ENCODE measurements at regions not wholly inside any gene's neighbourhood (a gene's known extent, or its start where the extent isn't known, plus 50 kb on each side); places are given as distances from the start of the nearest gene placed in this dataset.

GRCh38 chr10:10508211-10508610, 509.5 kb upstream of the CELF2 start:
- 79% methylated on average over 3 of the region's 3 CpGs for WGBS, 2 donors
- DNase-seq = no peak
- Histone ChIP-seq H3K4me1 (no peaks in the 10 kb centered on the region), H3K36me3 (no peaks in the 10 kb centered on the region), H3K4me3 (no peak overlapping the region), H3K27me3 (no peaks in the 10 kb centered on the region), H3K27ac (no peak overlapping the region), H3K9me3 (no peaks in the 10 kb centered on the region)
- intact Hi-C loops (cut with DNase I) = no loop called here
- no peak for TF ChIP-seq POLR2AphosphoS5 (IDR thresholded peaks at IDR 0.05)
- TF ChIP-seq POLR2A (IDR thresholded peaks at IDR 0.05) = no peak
- TF ChIP-seq CTCF (IDR thresholded peaks at IDR 0.05) = no peak
- no peak for TF ChIP-seq EP300 (IDR thresholded peaks at IDR 0.05)

GRCh38 chr10:10510179-10510578, 507.5 kb upstream of the CELF2 start:
- intact Hi-C loops (cut with DNase I) = no loop called here
- Histone ChIP-seq H3K4me1 (no peaks in the 10 kb centered on the region), H3K4me3 (no peak overlapping the region), H3K36me3 (no peaks in the 10 kb centered on the region), H3K27me3 (no peaks in the 10 kb centered on the region), H3K9me3 (no peaks in the 10 kb centered on the region), H3K27ac (no peak overlapping the region)
- no peak for TF ChIP-seq POLR2AphosphoS5 (IDR thresholded peaks at IDR 0.05)
- 94 to 97% methylated on average over 3 of the region's 3 CpGs for WGBS, 2 donors
- no peak for DNase-seq

GRCh38 chr10:10513067-10513466, 504.6 kb upstream of the CELF2 start:
- no peak for TF ChIP-seq POLR2A (IDR thresholded peaks at IDR 0.05)
- TF ChIP-seq EP300 (IDR thresholded peaks at IDR 0.05) = no peak
- TF ChIP-seq CTCF (IDR thresholded peaks at IDR 0.05) = no peak
- TF ChIP-seq POLR2AphosphoS5 (IDR thresholded peaks at IDR 0.05) = no peak

GRCh38 chr10:10513898-10514297, 503.8 kb upstream of the CELF2 start:
- 88 to 94% methylated on average over 4 of the region's 4 CpGs for WGBS, 2 donors
- Histone ChIP-seq H3K9me3 (no peaks in the 10 kb centered on the region), H3K4me1 (no peaks in the 10 kb centered on the region), H3K27me3 (no peaks in the 10 kb centered on the region), H3K27ac (no peak overlapping the region), H3K4me3 (no peak overlapping the region), H3K36me3 (no peaks in the 10 kb centered on the region)
- TF ChIP-seq EP300 (IDR thresholded peaks at IDR 0.05) = no peak
- no peak for TF ChIP-seq POLR2A (IDR thresholded peaks at IDR 0.05)
- no peak for TF ChIP-seq CTCF (IDR thresholded peaks at IDR 0.05)
- TF ChIP-seq POLR2AphosphoS5 (IDR thresholded peaks at IDR 0.05) = no peak
- no peak for DNase-seq
- intact Hi-C loops (cut with DNase I) = no loop called here

More at GRCh38 chr10:10513067-10513466, 504.6 kb upstream of the CELF2 start:
- Histone ChIP-seq H3K4me1 (no peaks in the 10 kb centered on the region), H3K4me3 (no peak overlapping the region), H3K9me3 (no peaks in the 10 kb centered on the region), H3K36me3 (no peaks in the 10 kb centered on the region), H3K27me3 (no peaks in the 10 kb centered on the region), H3K27ac (no peak overlapping the region)
- intact Hi-C loops (cut with DNase I) = no loop called here
- DNase-seq = no peak
- WGBS, 2 donors = 70 to 82% methylated on average over 1 of the region's 1 CpG

GRCh38 chr10:10514797-10515196, 502.9 kb upstream of the CELF2 start:
- DNase-seq = no peak
- Histone ChIP-seq H3K4me1 (no peaks in the 10 kb centered on the region), H3K27me3 (no peaks in the 10 kb centered on the region), H3K9me3 (no peaks in the 10 kb centered on the region), H3K4me3 (no peak overlapping the region), H3K36me3 (no peaks in the 10 kb centered on the region), H3K27ac (no peak overlapping the region)
- 75 to 91% methylated on average over 3 of the region's 3 CpGs for WGBS, 2 donors
- intact Hi-C loops (cut with DNase I) = no loop called here
- TF ChIP-seq POLR2AphosphoS5 (IDR thresholded peaks at IDR 0.05) (no peak), POLR2A (IDR thresholded peaks at IDR 0.05) (no peak)

- TF ChIP-seq EP300 (IDR thresholded peaks at IDR 0.05) (no peak), POLR2A (IDR thresholded peaks at IDR 0.05) (no peak), POLR2AphosphoS5 (IDR thresholded peaks at IDR 0.05) (no peak), CTCF (IDR thresholded peaks at IDR 0.05) (no peak)
- no peaks in the 10 kb centered on the region for H3K4me1 ChIP-seq
- no peaks in the 10 kb centered on the region for H3K9me3 ChIP-seq
- H3K4me3 ChIP-seq = no peak overlapping the region
- no peaks in the 10 kb centered on the region for H3K36me3 ChIP-seq
- H3K27me3 ChIP-seq = no peaks in the 10 kb centered on the region
- H3K27ac ChIP-seq = no peak overlapping the region
- intact Hi-C loops (cut with DNase I) = no loop called here
- no peak for DNase-seq
- WGBS, 2 donors = 72 to 78% methylated on average over 13 of the region's 13 CpGs
These were observed 502.0 kb upstream of the CELF2 start for GRCh38 chr10:10515479-10516204.
